Lung microvascular endothelial cell (primary cell): ENCODE measurements at regions not wholly inside any gene's neighbourhood (a gene's known extent, or its start where the extent isn't known, plus 50 kb on each side); places are given as distances from the start of the nearest gene placed in this dataset.
"Not testable (repeated sequence)": the region's sequence is repeated elsewhere in the genome, so short reads cannot be mapped to it uniquely, and the experiment has no call there.

Source experiments
- DNase-seq, 2 donors: peaks; one replicate each; pipeline versions ENCODE4 v3.0.0 to v3.0.0-alpha.2; 2010; ENCODE audit warnings: low read depth in 2 of 2

- DNase-seq, result no peak
Measured at GRCh38 chr2:83971547-83971946, 487.5 kb downstream of the SUCLG1 start.

DNA sequence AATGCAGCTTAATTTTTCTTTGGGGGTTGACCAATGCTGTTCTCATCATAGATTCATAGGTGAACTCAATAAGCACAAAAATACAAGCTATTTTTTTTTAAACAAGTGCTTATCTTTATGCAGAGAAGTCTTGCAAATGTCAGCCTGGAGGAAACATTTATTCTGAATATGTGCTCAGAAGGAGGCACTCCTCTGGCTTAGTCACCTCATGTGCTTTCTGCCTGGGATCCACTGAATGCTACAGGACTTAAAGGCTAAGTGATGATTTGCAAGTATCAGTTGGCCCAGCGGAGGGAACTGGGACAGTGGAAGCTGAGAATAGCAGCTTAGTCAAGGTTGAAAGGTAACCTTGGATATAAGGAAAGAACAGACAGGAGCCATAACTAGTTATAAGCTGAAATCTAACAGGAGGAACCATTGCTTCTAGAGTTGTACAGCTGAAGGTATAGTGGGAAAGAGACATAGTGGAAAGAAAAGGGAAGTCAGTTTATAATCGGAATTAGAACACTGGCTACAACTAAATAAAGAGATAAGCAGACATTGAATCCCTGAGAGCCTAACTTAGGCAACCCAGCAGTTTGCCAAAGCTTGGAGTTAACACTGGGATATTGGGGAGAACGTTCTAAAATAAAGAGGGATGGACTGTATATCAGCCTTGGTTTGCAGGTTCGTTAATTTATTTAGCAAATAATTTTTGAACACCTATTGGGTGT is 488.7 kb downstream of the SUCLG1 start:
- no peak for DNase-seq

GRCh38 chr2:83969085-83969484 is 490.0 kb downstream of the SUCLG1 start:
- DNase-seq, result no peak

GRCh38 chr2:83967854-83968253 is 491.2 kb downstream of the SUCLG1 start:
- no peak for DNase-seq

- not testable (repeated sequence) for DNase-seq
Measured at GRCh38 chr2:83966946-83967345, 492.1 kb downstream of the SUCLG1 start.

DNA sequence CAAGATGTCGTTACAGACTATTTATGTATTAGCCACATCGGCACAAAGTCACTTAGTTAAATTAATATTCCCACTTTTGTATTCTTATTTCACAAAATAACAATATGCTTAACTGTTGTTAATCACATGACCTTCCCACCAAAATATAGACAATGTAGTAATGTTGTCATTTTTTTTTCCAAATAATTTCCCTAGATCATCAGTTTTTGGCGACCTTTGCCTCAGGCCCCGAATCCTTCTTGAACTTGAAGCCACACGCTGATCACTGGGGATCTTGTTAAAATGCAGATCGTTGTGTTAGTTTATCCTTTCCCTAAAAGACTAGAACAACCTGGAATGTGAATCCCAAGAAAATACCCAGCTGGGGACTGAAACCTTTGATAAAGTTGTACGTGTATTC is 497.6 kb downstream of the SUCLG1 start:
- no peak for DNase-seq

GRCh38 chr2:83960371-83960770 is 498.7 kb downstream of the SUCLG1 start:
- DNase-seq, result no peak

GRCh38 chr2:83959266-83959665 is 499.8 kb downstream of the SUCLG1 start:
- DNase-seq, result no peak

- DNase-seq, result no peak
Measured at GRCh38 chr2:83956991-83957390, 502.1 kb downstream of the SUCLG1 start.

- DNase-seq, result no peak
Measured at GRCh38 chr2:83953697-83954096, 505.4 kb downstream of the SUCLG1 start.

- DNase-seq, result no peak
Measured at GRCh38 chr2:83951378-83951947, 507.6 kb downstream of the SUCLG1 start.

GRCh38 chr2:83949361-83949760 is 509.7 kb downstream of the SUCLG1 start:
- no peak for DNase-seq

DNA sequence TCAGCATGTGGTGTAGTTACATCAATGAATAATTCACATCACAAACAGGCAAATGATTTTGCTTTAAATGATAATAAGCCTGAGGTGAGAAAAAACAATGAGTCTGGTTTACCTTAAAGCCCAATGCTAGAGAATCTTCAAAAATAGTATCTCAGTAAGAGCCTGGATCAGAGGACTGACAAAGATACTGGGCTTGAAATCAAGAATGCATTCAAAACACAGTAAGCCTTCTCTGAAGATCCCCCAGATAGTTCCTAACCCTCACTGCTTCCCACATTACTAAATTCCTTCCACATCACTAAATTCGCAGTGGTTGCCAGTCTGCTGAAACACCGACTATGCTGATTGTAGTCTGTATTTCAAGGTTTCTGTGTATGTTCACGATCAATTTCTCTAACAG is 514.9 kb downstream of the SUCLG1 start:
- no peak for DNase-seq

GRCh38 chr2:83943265-83943664 is 515.8 kb downstream of the SUCLG1 start:
- no peak for DNase-seq

DNA sequence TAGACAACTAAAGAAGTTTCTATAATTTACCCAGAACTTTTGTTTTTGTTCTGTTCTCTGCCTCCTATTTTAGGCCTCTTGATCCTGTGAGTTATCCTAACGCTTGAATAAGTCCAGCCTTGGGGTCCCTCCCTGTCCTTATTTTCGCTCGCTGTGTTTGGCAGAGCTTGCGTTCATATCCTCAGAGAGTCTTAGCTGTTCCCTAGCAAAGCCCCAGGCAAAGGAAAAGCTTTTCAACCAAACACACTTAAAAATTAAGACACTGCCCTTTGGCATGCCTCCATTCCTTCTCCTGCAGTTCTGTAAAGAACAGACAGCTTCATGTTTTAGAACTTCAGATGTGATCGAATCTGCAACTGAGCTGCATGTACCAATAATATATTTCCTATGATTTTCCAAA is 517.2 kb downstream of the SUCLG1 start:
- no peak for DNase-seq

- DNase-seq, result no peak
Measured at GRCh38 chr2:83933749-83934148, 525.3 kb downstream of the SUCLG1 start.

- no peak for DNase-seq
Measured at GRCh38 chr2:83923531-83923930, 535.5 kb downstream of the SUCLG1 start.

GRCh38 chr2:83916559-83916958 is 542.5 kb downstream of the SUCLG1 start:
- DNase-seq, result no peak

DNA sequence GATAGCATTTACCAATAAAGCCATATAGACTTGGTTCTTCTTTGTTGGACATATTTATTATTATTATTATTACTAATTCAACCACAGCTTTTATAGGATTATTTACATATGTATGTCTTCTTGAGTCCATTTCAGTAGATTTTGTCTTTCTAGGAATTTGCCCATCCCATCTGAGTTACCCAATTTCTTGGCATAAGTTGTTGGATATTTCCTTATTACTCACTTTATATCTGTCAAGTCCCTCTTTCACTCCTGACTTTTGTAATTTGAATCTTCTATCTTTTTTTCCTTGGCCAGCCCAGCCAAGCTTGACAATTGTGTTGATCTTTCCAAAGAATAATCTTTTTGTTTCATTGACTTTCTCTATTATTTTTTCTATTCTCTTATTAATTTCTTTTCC is 543.7 kb downstream of the SUCLG1 start:
- no peak for DNase-seq

- no peak for DNase-seq
Measured at GRCh38 chr2:83908750-83909149, 550.3 kb downstream of the SUCLG1 start.

- DNase-seq, result no peak
Measured at GRCh38 chr2:83901317-83901716, 557.8 kb downstream of the SUCLG1 start.

DNA sequence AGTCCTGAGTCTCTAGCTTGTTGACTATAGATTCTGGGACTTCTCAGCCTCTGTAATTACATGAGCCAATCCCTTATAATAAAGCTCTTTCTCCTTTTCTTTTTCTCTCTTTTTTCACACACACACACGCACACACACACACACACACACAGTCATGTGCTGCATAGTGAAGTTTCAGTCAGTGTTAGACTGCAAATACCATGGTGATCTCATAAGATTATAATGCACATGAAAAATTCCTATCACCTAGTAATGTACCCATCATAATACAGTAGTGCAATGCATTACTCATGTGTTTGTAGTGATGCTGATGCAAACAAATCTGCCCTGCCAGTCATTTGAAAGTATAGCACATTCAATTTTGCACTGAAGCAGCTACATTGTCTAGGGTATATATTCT is 558.2 kb downstream of the SUCLG1 start:
- DNase-seq, result no peak

GRCh38 chr2:83899271-83899670 is 559.8 kb downstream of the SUCLG1 start:
- no peak for DNase-seq

- no peak for DNase-seq
Measured at GRCh38 chr2:83894976-83895375, 564.1 kb downstream of the SUCLG1 start.
